H1 (cell line): ENCODE measurements at regions not wholly inside any gene's neighbourhood (a gene's known extent, or its start where the extent isn't known, plus 50 kb on each side); places are given as distances from the start of the nearest gene placed in this dataset.

Experiments used
- CTCF ChIA-PET: fragments of 300-600 bp; sonication (Branson Sonifier 250); formaldehyde crosslinking; loops from one replicate; lab custom pipeline; 2021; ENCODE audit not compliant: partially characterized antibody; lab: Charles Lee
- POLR2A ChIA-PET: fragments of 300-600 bp; sonication (Branson Sonifier 250); formaldehyde crosslinking; loops from one replicate; lab custom pipeline; 2021; ENCODE audit warnings: inconsistent platforms; ENCODE audit not compliant: partially characterized antibody; lab: Charles Lee
- DNase-seq, 2 experiments: peaks; one replicate each; pipeline versions ENCODE4 v3.0.0 to v3.0.0-alpha.2; 2010 to 2022; ENCODE audit warnings: low spot score in 2 of 2, low read depth in 1 of 2, mixed read lengths in 1 of 2
- FAIRE-seq: peaks from 2 replicates; lab custom pipeline; 2011; peaks lifted over from hg19 to GRCh38; lab: Jason Lieb, UNC
- H2AFZ ChIP-seq: 2 replicates; pipeline ENCODE4 v1.8.1; 2012; ENCODE audit warnings: low read length, inconsistent platforms
- H2AK5ac ChIP-seq: 2 replicates; pipeline ENCODE4 v1.6.1; 2013; ENCODE audit warnings: low read depth, low read length
- H2BK120ac ChIP-seq: replicated peaks from 2 replicates; pipeline ENCODE3; 2013; ENCODE audit warnings: low read depth, low read length, inconsistent platforms
- H2BK12ac ChIP-seq: 2 replicates; pipeline ENCODE4 v1.6.1; 2013; ENCODE audit warnings: low read depth, low read length
- H2BK15ac ChIP-seq: 2 replicates; pipeline ENCODE4 v1.6.1; 2013; ENCODE audit warnings: low read length
- H2BK20ac ChIP-seq: 2 replicates; pipeline ENCODE4 v1.6.1; 2013; ENCODE audit warnings: low read length
- H2BK5ac ChIP-seq: 2 replicates; pipeline ENCODE4 v1.6.1; 2013; ENCODE audit warnings: low read depth, low read length
- H3K14ac ChIP-seq: 2 replicates; pipeline ENCODE4 v1.6.1; 2013; ENCODE audit warnings: inconsistent platforms; ENCODE audit not compliant: insufficient read length
- H3K18ac ChIP-seq: 2 replicates; pipeline ENCODE4 v1.6.1; 2013; ENCODE audit warnings: low read length; ENCODE audit errors: extremely low read depth
- H3K23ac ChIP-seq: 2 replicates; pipeline ENCODE4 v1.6.1; 2013; ENCODE audit warnings: inconsistent platforms; ENCODE audit not compliant: insufficient read length
- H3K23me2 ChIP-seq: 2 replicates; pipeline ENCODE4 v1.6.1; 2013; ENCODE audit warnings: low read depth, low read length
- H3K27ac ChIP-seq: 2 replicates; pipeline ENCODE4 v1.6.1; 2011; ENCODE audit warnings: low read depth, low read length, inconsistent platforms
- H3K27me3 ChIP-seq, 4 experiments: replicated peaks in 1 of 4; 1 replicate in 1 of 4; 2 replicates in 3 of 4; pipeline versions ENCODE4 v1.6.1 to v1.8.1; 2011 to 2013; ENCODE audit warnings: low read length in 3 of 4, mild to moderate bottlenecking in 3 of 4, inconsistent platforms in 2 of 4, mixed read lengths in 2 of 4, moderate library complexity in 1 of 4; ENCODE audit not compliant: control insufficient read depth in 3 of 4, insufficient read depth in 3 of 4; ENCODE audit errors: extremely low read depth in 1 of 4
- H3K36me3 ChIP-seq, 4 experiments: 2 replicates each; pipeline versions ENCODE4 v1.6.1 to v1.8.1; 2011 to 2013; ENCODE audit warnings: mild to moderate bottlenecking in 4 of 4, low read length in 3 of 4, moderate library complexity in 2 of 4, control low read depth in 1 of 4, inconsistent platforms in 1 of 4; ENCODE audit not compliant: insufficient read depth in 4 of 4, control insufficient read depth in 2 of 4
- H3K4ac ChIP-seq: replicated peaks from 2 replicates; pipeline ENCODE3; 2013; ENCODE audit warnings: low read length, low read depth, mixed read lengths, inconsistent platforms; ENCODE audit not compliant: insufficient read length
- H3K4me1 ChIP-seq, 4 experiments: replicated peaks in 1 of 4; 1 replicate in 1 of 4; 2 replicates in 3 of 4; pipeline versions ENCODE4 v1.6.1 to v1.8.1; 2011 to 2013; ENCODE audit warnings: low read length in 3 of 4, inconsistent platforms in 2 of 4, mixed read lengths in 1 of 4; ENCODE audit not compliant: insufficient read depth in 4 of 4, control insufficient read depth in 3 of 4
- H3K4me2 ChIP-seq, 2 experiments: 2 replicates each; pipeline versions ENCODE4 v1.6.1 to v1.8.1; 2011 to 2013; ENCODE audit warnings: low read depth in 2 of 2, low read length in 2 of 2, control low read depth in 1 of 2, inconsistent platforms in 1 of 2, mild to moderate bottlenecking in 1 of 2; ENCODE audit not compliant: insufficient read depth in 1 of 2
- H3K4me3 ChIP-seq, 4 experiments: fragments of 200-600, 300-600 bp in 1 of 4; sonication (generic), shearing (Covaris generic), sonication (Bioruptor Twin) in 1 of 4; 2 replicates each; pipeline versions ENCODE4 v1.5.1 to v1.8.1; 2011 to 2016; ENCODE audit warnings: low read length in 4 of 4, low read depth in 3 of 4, control low read depth in 2 of 4, inconsistent platforms in 2 of 4, mild to moderate bottlenecking in 2 of 4, mixed read lengths in 1 of 4, moderate library complexity in 1 of 4; ENCODE audit not compliant: insufficient read depth in 2 of 4; ENCODE audit errors: extremely low read depth in 1 of 4
- H3K56ac ChIP-seq: replicated peaks from 2 replicates; pipeline ENCODE3; 2013; ENCODE audit warnings: low read depth, mild to moderate bottlenecking, mixed read lengths, low read length, inconsistent platforms; ENCODE audit not compliant: insufficient read length
- H3K79me1 ChIP-seq: 2 replicates; pipeline ENCODE4 v1.6.1; 2013; ENCODE audit warnings: low read depth, low read length, control low read depth
- H3K79me2 ChIP-seq, 2 experiments: 2 replicates each; pipeline versions ENCODE4 v1.6.1 to v1.8.1; 2012 to 2013; ENCODE audit warnings: low read length in 2 of 2, mild to moderate bottlenecking in 2 of 2, inconsistent platforms in 1 of 2; ENCODE audit not compliant: insufficient read depth in 2 of 2, control insufficient read depth in 1 of 2
- H3K9ac ChIP-seq, 4 experiments: replicated peaks in 1 of 4; 1 replicate in 1 of 4; 2 replicates in 3 of 4; pipeline versions ENCODE4 v1.6.1 to v1.8.1; 2011 to 2013; ENCODE audit warnings: low read depth in 3 of 4, low read length in 3 of 4, control low read depth in 2 of 4, mild to moderate bottlenecking in 2 of 4, moderate library complexity in 2 of 4, inconsistent platforms in 1 of 4; ENCODE audit errors: extremely low read depth in 1 of 4
- H3K9me3 ChIP-seq, 2 experiments: 2 replicates each; pipeline versions ENCODE4 v1.6.1 to v1.8.1; 2012 to 2013; ENCODE audit warnings: mild to moderate bottlenecking in 2 of 2, moderate library complexity in 2 of 2, control low read depth in 1 of 2, inconsistent platforms in 1 of 2, low read depth in 1 of 2, low read length in 1 of 2, mixed read lengths in 1 of 2; ENCODE audit not compliant: insufficient read depth in 2 of 2
- H4K20me1 ChIP-seq, 2 experiments: replicated peaks in 1 of 2; 2 replicates each; pipeline versions ENCODE3 to v1.8.1; 2011 to 2013; ENCODE audit warnings: inconsistent platforms in 2 of 2, low read length in 2 of 2, mild to moderate bottlenecking in 1 of 2; ENCODE audit not compliant: insufficient read depth in 2 of 2, control insufficient read depth in 1 of 2
- H4K5ac ChIP-seq: 2 replicates; pipeline ENCODE4 v1.6.1; 2013; ENCODE audit warnings: low read length, low read depth, mixed read lengths, inconsistent platforms; ENCODE audit not compliant: insufficient read length
- H4K8ac ChIP-seq: 2 replicates; pipeline ENCODE4 v1.8.0; 2013; ENCODE audit warnings: mild to moderate bottlenecking, moderate library complexity, low read length, inconsistent platforms; ENCODE audit not compliant: insufficient read depth; ENCODE audit errors: extremely low read depth
- H4K91ac ChIP-seq: replicated peaks from 2 replicates; pipeline ENCODE3; 2013; ENCODE audit warnings: low read length, mixed read lengths, inconsistent platforms; ENCODE audit not compliant: insufficient read length
- BCL11A ChIP-seq, 2 experiments: IDR thresholded peaks; one replicate each; pipeline ENCODE4 v1.6.1; 2011; ENCODE audit warnings: low read depth in 2 of 2, low read length in 2 of 2, mild to moderate bottlenecking in 2 of 2
- CEBPB ChIP-seq: IDR thresholded peaks from 2 replicates; pipeline ENCODE4 v1.6.1; 2012; ENCODE audit warnings: low read depth, low read length
- EGR1 ChIP-seq: IDR thresholded peaks from 2 replicates; pipeline ENCODE4 v1.6.1; 2011; ENCODE audit warnings: low read depth, low read length, borderline replicate concordance
- EP300 ChIP-seq, 2 experiments: IDR thresholded peaks; 1 replicate in 1 of 2; 2 replicates in 1 of 2; pipeline ENCODE4 v1.6.1; 2011 to 2012; ENCODE audit warnings: low read depth in 2 of 2, low read length in 2 of 2, mild to moderate bottlenecking in 2 of 2, borderline replicate concordance in 1 of 2, inconsistent platforms in 1 of 2, moderate library complexity in 1 of 2
- GTF2F1 ChIP-seq: IDR thresholded peaks from 2 replicates; pipeline ENCODE4 v1.6.1; 2012; ENCODE audit warnings: low read depth, low read length, improper control_type of control experiment, borderline replicate concordance
- HDAC6 ChIP-seq: IDR thresholded peaks from one replicate; pipeline ENCODE4 v1.7.1; 2012; ENCODE audit warnings: low read depth, mild to moderate bottlenecking, inconsistent platforms, low read length, moderate library complexity
- JUN ChIP-seq: IDR thresholded peaks from 2 replicates; pipeline ENCODE4 v1.6.1; 2011; ENCODE audit warnings: low read depth, mild to moderate bottlenecking, improper control_type of control experiment, low read length
- NANOG ChIP-seq: IDR thresholded peaks from 2 replicates; pipeline ENCODE4 v1.6.1; 2011; ENCODE audit warnings: low read length, low read depth, mild to moderate bottlenecking, inconsistent platforms; ENCODE audit not compliant: insufficient read depth, poor library complexity, severe bottlenecking
- POLR2AphosphoS5 ChIP-seq: IDR thresholded peaks from 2 replicates; pipeline ENCODE4 v1.6.1; 2011; ENCODE audit warnings: low read depth, low read length
- RXRA ChIP-seq: IDR thresholded peaks from 2 replicates; pipeline ENCODE4 v1.6.1; 2011; ENCODE audit warnings: low read depth, mild to moderate bottlenecking, low read length, moderate library complexity; ENCODE audit not compliant: insufficient read depth
- SIN3A ChIP-seq, 2 experiments: IDR thresholded peaks in 1 of 2; conservative IDR thresholded peaks in 1 of 2; 2 replicates each; pipeline ENCODE4 v1.6.1; 2011 to 2012; ENCODE audit warnings: low read length in 2 of 2, improper control_type of control experiment in 1 of 2, low read depth in 1 of 2, mild to moderate bottlenecking in 1 of 2
- SP4 ChIP-seq: IDR thresholded peaks from 2 replicates; pipeline ENCODE4 v1.6.1; 2012; ENCODE audit warnings: low read length, inconsistent platforms
- TAF1 ChIP-seq: IDR thresholded peaks from 2 replicates; pipeline ENCODE4 v1.6.1; 2011; ENCODE audit warnings: mild to moderate bottlenecking, low read depth, low read length
- TEAD4 ChIP-seq: IDR thresholded peaks from 2 replicates; pipeline ENCODE4 v1.6.1; 2012; ENCODE audit warnings: low read depth, low read length, inconsistent platforms, mixed read lengths
- USF2 ChIP-seq: IDR thresholded peaks from 2 replicates; pipeline ENCODE4 v1.6.1; 2011; ENCODE audit warnings: low read length, improper control_type of control experiment
- WGBS, 2 experiments: shearing (Covaris generic) in 1 of 2; methylation state at CpG; one replicate each; pipeline versions ENCODE4 v1.1.6 to v1.1.7; 2013 to 2015; ENCODE audit warnings: low lambda C conversion rate in 2 of 2, mixed read lengths in 2 of 2, inconsistent platforms in 1 of 2, low coverage in 1 of 2, missing lambda C conversion rate in 1 of 2; ENCODE audit not compliant: insufficient replicate concordance in 2 of 2, insufficient coverage in 1 of 2, insufficient read length in 1 of 2; ENCODE audit errors: extremely low coverage in 1 of 2, missing lambda C conversion rate in 1 of 2; 5-methylcytosine and 5-hydroxymethylcytosine counted together

- H3K27ac ChIP-seq = no peak overlapping the region
- H2AK5ac ChIP-seq = no peak overlapping the region
- H2AFZ ChIP-seq = no peak overlapping the region
- H3K4me2 ChIP-seq = no peak overlapping the region
- peaks cover 0 to 1% (median 0%) of the 10 kb centered on the region in 4 experiments; a peak in 1 of 7 replicates for H3K27me3 ChIP-seq
- H4K8ac ChIP-seq = no peak overlapping the region
- H2BK20ac ChIP-seq = no peak overlapping the region
- no peaks in the 10 kb centered on the region for H3K79me1 ChIP-seq
- H2BK5ac ChIP-seq = no peak overlapping the region
- no peak overlapping the region for H4K91ac ChIP-seq
- no peaks in the 10 kb centered on the region for H3K79me2 ChIP-seq
- no peak overlapping the region for H4K5ac ChIP-seq
- no peak overlapping the region for H3K56ac ChIP-seq
- no peaks in the 10 kb centered on the region for H3K9me3 ChIP-seq
- H3K18ac ChIP-seq = no peak overlapping the region
- H3K4me1 ChIP-seq = no peaks in the 10 kb centered on the region
- DNase-seq (no peak), FAIRE-seq (no peak)
- 85% methylated on average over 2 of the region's 2 CpGs; no CpG with 5 or more reads in 1 of the 2 experiments for WGBS, 2 experiments
- H3K36me3 ChIP-seq = no peaks in the 10 kb centered on the region
- H3K23me2 ChIP-seq = no peaks in the 10 kb centered on the region
- POLR2A ChIA-PET = no interaction called here
- no peak overlapping the region for H2BK120ac ChIP-seq
- no peak overlapping the region for H3K4me3 ChIP-seq
- no peak overlapping the region for H3K9ac ChIP-seq
- CTCF ChIA-PET = no interaction called here
- no peak overlapping the region for H2BK12ac ChIP-seq
- no peak overlapping the region for H2BK15ac ChIP-seq
- no peaks in the 10 kb centered on the region for H4K20me1 ChIP-seq
- no peak overlapping the region for H3K14ac ChIP-seq
- H3K4ac ChIP-seq = no peak overlapping the region
- H3K23ac ChIP-seq = no peak overlapping the region
- TF ChIP-seq JUN (no peak), BCL11A (IDR thresholded peaks at IDR 0.05; ENCODE audit: low read depth in 2 of 2, low read length in 2 of 2) (no peak), GTF2F1 (no peak), SP4 (no peak), POLR2AphosphoS5 (no peak), USF2 (no peak), TAF1 (no peak), NANOG (no peak), SIN3A (conservative IDR thresholded peaks at IDR 0.05 in 1 of 2, IDR thresholded peaks at IDR 0.05 in 1 of 2; ENCODE audit: low read depth in 1 of 2, low read length in 2 of 2) (no peak), TEAD4 (no peak), RXRA (no peak), EP300 (IDR thresholded peaks at IDR 0.05; ENCODE audit: borderline replicate concordance in 1 of 2, low read depth in 2 of 2, low read length in 2 of 2) (no peak), HDAC6 (no peak), CEBPB (no peak), EGR1 (no peak)
These were observed 293.8 kb downstream of the PLA2G4A start for GRCh38 chr1:187122566-187122965.
